ENCODE measurements at regions not wholly inside any gene's neighbourhood (a gene's known extent, or its start where the extent isn't known, plus 50 kb on each side); places are given as distances from the start of the nearest gene placed in this dataset.
A peak's percentile ranks its signal among the peaks of the same experiment; 100 is the strongest.

GRCh38 chr11:109960831-109961230 lies 132.4 kb upstream of the ZC3H12C start:
- no peak for TF ChIP-seq CTCF (IDR thresholded peaks at IDR 0.05)
- peak in 1 of 2 donors; percentile 88 for TF ChIP-seq EP300 (IDR thresholded peaks at IDR 0.05)
- TF ChIP-seq POLR2A (IDR thresholded peaks at IDR 0.05), result no peak
